ENCODE measurements at regions not wholly inside any gene's neighbourhood (a gene's known extent, or its start where the extent isn't known, plus 50 kb on each side); places are given as distances from the start of the nearest gene placed in this dataset.

- TF ChIP-seq POLR2A (IDR thresholded peaks at IDR 0.05) (no peak), CTCF (IDR thresholded peaks at IDR 0.05) (no peak)
Observed at GRCh38 chr4:174107746-174108354, 175.6 kb downstream of the FBXO8 start.
